ENCODE measurements at regions not wholly inside any gene's neighbourhood (a gene's known extent, or its start where the extent isn't known, plus 50 kb on each side); places are given as distances from the start of the nearest gene placed in this dataset.

DNA sequence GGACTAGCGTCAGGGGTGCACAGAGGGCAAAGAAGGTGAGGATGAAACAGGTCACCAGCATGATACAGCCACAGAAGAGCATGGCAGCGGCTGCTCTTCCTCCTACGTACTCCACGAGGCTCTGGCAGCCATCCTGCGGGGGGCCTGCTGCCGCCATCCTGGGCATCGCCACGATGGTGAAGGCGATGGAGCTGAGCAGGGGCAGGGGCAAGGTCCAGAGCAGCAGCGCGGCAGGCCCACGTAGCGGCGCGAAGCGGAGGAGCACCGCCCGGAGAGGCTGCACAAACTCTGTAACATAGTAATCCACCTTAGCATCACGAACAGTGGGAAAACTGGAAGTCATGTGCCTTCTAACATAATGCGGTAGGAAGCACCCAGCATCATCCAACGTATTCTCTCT is 491.6 kb downstream of the PYDC2 start:
- TF ChIP-seq, protein P1, sequence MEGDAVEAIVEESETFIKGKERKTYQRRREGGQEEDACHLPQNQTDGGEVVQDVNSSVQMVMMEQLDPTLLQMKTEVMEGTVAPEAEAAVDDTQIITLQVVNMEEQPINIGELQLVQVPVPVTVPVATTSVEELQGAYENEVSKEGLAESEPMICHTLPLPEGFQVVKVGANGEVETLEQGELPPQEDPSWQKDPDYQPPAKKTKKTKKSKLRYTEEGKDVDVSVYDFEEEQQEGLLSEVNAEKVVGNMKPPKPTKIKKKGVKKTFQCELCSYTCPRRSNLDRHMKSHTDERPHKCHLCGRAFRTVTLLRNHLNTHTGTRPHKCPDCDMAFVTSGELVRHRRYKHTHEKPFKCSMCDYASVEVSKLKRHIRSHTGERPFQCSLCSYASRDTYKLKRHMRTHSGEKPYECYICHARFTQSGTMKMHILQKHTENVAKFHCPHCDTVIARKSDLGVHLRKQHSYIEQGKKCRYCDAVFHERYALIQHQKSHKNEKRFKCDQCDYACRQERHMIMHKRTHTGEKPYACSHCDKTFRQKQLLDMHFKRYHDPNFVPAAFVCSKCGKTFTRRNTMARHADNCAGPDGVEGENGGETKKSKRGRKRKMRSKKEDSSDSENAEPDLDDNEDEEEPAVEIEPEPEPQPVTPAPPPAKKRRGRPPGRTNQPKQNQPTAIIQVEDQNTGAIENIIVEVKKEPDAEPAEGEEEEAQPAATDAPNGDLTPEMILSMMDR (IDR thresholded peaks at IDR 0.05), result no peak
- no peak for TF ChIP-seq POLR2A (IDR thresholded peaks at IDR 0.05)

All from adrenal gland (tissue), 5 donors.